ENCODE measurements at regions not wholly inside any gene's neighbourhood (a gene's known extent, or its start where the extent isn't known, plus 50 kb on each side); places are given as distances from the start of the nearest gene placed in this dataset.

- DNase-seq (ENCODE audit: low spot score): no peak
These were observed 319.1 kb upstream of the RGMB start for GRCh38 chr5:98454407-98454806.

GRCh38 chr5:98454904-98455303, 318.6 kb upstream of the RGMB start:
- DNase-seq (ENCODE audit: low spot score): no peak

- DNase-seq (ENCODE audit: low spot score): no peak
These were observed 317.8 kb upstream of the RGMB start for GRCh38 chr5:98455665-98456064.

- no peak for DNase-seq (ENCODE audit: low spot score)
These were observed 315.5 kb upstream of the RGMB start for GRCh38 chr5:98458004-98458403.

- no peak for DNase-seq (ENCODE audit: low spot score)
These were observed 314.7 kb upstream of the RGMB start for GRCh38 chr5:98458726-98459125.

- no peak for DNase-seq (ENCODE audit: low spot score)
These were observed 312.9 kb upstream of the RGMB start for GRCh38 chr5:98460536-98460935.

GRCh38 chr5:98461485-98461884, 312.0 kb upstream of the RGMB start:
- no peak for DNase-seq (ENCODE audit: low spot score)

- DNase-seq (ENCODE audit: low spot score): no peak
These were observed 310.2 kb upstream of the RGMB start for GRCh38 chr5:98463222-98463621.

GRCh38 chr5:98463676-98464075, 309.8 kb upstream of the RGMB start:
- no peak for DNase-seq (ENCODE audit: low spot score)

GRCh38 chr5:98464737-98465330, 308.6 kb upstream of the RGMB start:
- no peak for DNase-seq (ENCODE audit: low spot score)

GRCh38 chr5:98468188-98468869, 305.1 kb upstream of the RGMB start:
- no peak for DNase-seq (ENCODE audit: low spot score)

GRCh38 chr5:98470747-98471146, 302.7 kb upstream of the RGMB start:
- DNase-seq (ENCODE audit: low spot score): no peak

GRCh38 chr5:98471458-98471857, 302.0 kb upstream of the RGMB start:
- DNase-seq (ENCODE audit: low spot score): no peak

- no peak for DNase-seq (ENCODE audit: low spot score)
These were observed 299.2 kb upstream of the RGMB start for GRCh38 chr5:98474216-98474615.

GRCh38 chr5:98474782-98475181, 298.7 kb upstream of the RGMB start:
- DNase-seq (ENCODE audit: low spot score): no peak

GRCh38 chr5:98482321-98483300, 290.9 kb upstream of the RGMB start:
- DNase-seq (ENCODE audit: low spot score): no peak

- no peak for DNase-seq (ENCODE audit: low spot score)
These were observed 290.2 kb upstream of the RGMB start for GRCh38 chr5:98483301-98483685.

- DNase-seq (ENCODE audit: low spot score): no peak
These were observed 284.4 kb upstream of the RGMB start for GRCh38 chr5:98489021-98489420.

GRCh38 chr5:98490348-98490747, 283.1 kb upstream of the RGMB start:
- DNase-seq (ENCODE audit: low spot score): no peak

GRCh38 chr5:98492258-98492657, 281.2 kb upstream of the RGMB start:
- DNase-seq (ENCODE audit: low spot score): no peak

GRCh38 chr5:98497418-98497817, 276.0 kb upstream of the RGMB start:
- no peak for DNase-seq (ENCODE audit: low spot score)

GRCh38 chr5:98498028-98498427, 275.4 kb upstream of the RGMB start:
- DNase-seq (ENCODE audit: low spot score): no peak

GRCh38 chr5:98499892-98500291, 273.6 kb upstream of the RGMB start:
- no peak for DNase-seq (ENCODE audit: low spot score)

Measured in putamen (tissue), 1 donor.